MM.1S (cell line): ENCODE measurements at regions not wholly inside any gene's neighbourhood (a gene's known extent, or its start where the extent isn't known, plus 50 kb on each side); places are given as distances from the start of the nearest gene placed in this dataset.

Experiments used
- EZH2 ChIP-seq: fragments of 300-600 bp; sonication (generic); optimal IDR thresholded peaks from 2 replicates; pipeline ENCODE3; 2017; ENCODE audit warnings: low read depth, mild to moderate bottlenecking, antibody characterized with exemption, low read length, mixed read lengths
- EZH2phosphoT487 ChIP-seq: fragments of 300-600 bp; sonication (generic); IDR thresholded peaks from 2 replicates; pipeline ENCODE4 v1.6.1; 2018; ENCODE audit warnings: antibody characterized with exemption, low read length
- TF ChIP-seq, protein P1 (sequence below): fragments of 300-600 bp; sonication (generic); IDR thresholded peaks from 2 replicates; pipeline ENCODE4 v1.5.1; 2016; ENCODE audit warnings: antibody characterized with exemption, low read length, mixed read lengths

DNA sequence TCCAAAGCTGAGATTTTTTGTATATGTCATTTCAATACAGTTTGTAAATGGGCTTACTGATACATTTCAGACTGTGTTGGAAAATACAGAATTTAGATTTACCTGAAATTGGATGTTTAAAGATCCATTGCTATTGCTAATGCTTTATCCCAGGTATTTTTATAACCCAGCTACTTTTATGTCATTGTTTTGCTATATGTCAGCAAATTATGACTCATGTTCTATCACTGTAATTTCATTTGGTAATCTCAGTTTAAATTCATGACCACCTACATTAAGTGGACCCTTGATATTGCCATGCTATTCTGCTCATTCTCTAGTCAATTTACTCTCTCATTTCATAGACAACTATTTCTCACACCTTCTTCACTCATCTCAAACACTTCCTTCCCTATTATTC lies 281.2 kb downstream of the IPO8 start:
- TF ChIP-seq, protein P1, sequence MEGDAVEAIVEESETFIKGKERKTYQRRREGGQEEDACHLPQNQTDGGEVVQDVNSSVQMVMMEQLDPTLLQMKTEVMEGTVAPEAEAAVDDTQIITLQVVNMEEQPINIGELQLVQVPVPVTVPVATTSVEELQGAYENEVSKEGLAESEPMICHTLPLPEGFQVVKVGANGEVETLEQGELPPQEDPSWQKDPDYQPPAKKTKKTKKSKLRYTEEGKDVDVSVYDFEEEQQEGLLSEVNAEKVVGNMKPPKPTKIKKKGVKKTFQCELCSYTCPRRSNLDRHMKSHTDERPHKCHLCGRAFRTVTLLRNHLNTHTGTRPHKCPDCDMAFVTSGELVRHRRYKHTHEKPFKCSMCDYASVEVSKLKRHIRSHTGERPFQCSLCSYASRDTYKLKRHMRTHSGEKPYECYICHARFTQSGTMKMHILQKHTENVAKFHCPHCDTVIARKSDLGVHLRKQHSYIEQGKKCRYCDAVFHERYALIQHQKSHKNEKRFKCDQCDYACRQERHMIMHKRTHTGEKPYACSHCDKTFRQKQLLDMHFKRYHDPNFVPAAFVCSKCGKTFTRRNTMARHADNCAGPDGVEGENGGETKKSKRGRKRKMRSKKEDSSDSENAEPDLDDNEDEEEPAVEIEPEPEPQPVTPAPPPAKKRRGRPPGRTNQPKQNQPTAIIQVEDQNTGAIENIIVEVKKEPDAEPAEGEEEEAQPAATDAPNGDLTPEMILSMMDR = no peak
- no peak for TF ChIP-seq EZH2
- TF ChIP-seq EZH2phosphoT487 = no peak
